ENCODE measurements at regions not wholly inside any gene's neighbourhood (a gene's known extent, or its start where the extent isn't known, plus 50 kb on each side); places are given as distances from the start of the nearest gene placed in this dataset.

GRCh38 chr18:28777756-28778155 lies 600.8 kb upstream of the CDH2 start:
- intact Hi-C loops (cut with DNase I; ENCODE audit: low total_unique reads): no loop called here
- WGBS, 2 donors: 73 to 75% methylated on average over 1 of the region's 1 CpG
- no peak overlapping the region for H3K4me3 ChIP-seq (ENCODE audit: low read depth, poor library complexity, severe bottlenecking)
- TF ChIP-seq POLR2A (IDR thresholded peaks at IDR 0.05) (no peak), CTCF (IDR thresholded peaks at IDR 0.05) (no peak)
- no peak for DNase-seq (ENCODE audit: low spot score in 2 of 2)

DNA sequence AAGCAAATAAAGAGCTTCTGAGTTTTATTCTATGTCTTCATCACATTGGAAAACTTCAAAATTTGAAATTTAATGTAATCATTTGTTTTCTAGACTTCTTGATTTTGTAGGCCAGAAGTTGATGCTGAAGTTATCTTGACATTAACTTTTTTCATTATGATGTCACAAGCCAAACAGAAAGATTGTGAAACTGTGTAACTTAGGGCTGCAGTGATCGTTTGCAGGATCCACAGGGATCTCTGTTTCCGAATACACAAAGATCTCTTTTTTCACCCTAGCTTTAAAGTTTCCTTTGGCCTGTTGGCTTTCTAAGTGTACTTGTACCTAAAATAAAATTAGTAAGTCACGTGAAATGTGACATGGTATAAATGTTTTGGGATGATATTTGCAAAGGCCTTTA lies 594.9 kb upstream of the CDH2 start:
- DNase-seq (ENCODE audit: low spot score in 2 of 2): no peak
- intact Hi-C loops (cut with DNase I; ENCODE audit: low total_unique reads): no loop called here
- TF ChIP-seq POLR2A (IDR thresholded peaks at IDR 0.05) (no peak), CTCF (IDR thresholded peaks at IDR 0.05) (no peak)
- H3K4me3 ChIP-seq (ENCODE audit: low read depth, poor library complexity, severe bottlenecking): no peak overlapping the region
- 73 to 80% methylated on average over 3 of the region's 3 CpGs for whole genome bisulfite sequencing, 2 donors

DNA sequence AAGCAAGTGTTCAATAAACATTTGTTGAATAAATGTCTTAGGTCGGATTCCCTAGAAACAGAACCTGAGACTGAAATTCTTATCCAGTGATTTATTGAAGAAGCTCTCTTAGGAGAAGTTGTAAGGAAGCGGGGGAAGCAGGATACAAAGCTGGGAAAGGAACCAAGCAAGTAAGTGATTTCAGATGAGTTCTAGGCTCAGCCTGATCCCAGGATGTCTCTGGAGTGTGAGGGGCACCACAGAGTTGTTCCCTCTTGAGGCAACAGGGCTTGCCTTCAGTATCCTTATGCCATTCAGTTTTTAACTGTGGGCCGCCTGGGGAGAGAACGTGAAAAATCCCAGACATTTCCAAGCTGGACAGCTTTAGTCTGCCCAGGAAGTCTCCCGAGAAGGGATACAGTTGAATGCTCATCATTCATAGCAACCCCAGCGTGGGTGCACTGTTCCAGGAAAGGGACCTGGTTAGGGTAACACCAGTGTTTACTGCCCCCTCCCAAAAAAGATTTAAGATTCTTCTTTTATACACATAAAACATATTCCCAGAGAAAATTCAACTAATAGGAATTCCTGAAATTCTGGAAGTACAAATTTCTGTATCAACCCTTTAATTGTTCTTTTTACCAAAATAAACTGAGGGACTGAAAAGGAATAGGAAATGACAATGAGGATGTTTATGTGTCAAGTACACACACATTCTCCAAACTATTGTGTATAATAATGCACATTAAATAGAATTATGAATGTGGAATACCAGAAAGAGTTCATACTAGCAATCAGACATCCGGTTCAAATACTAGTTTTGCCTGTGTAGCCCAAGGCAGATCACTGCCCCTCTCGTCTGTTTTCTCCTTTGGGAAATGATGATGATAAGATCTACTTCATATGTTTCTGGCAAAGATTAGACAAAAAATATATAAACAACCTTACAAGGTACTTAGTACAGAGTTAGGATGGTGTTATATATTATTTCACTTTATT lies 592.1 kb upstream of the CDH2 start:
- intact Hi-C loops (cut with DNase I; ENCODE audit: low total_unique reads): no loop called here
- no peak for TF ChIP-seq CTCF (IDR thresholded peaks at IDR 0.05)
- no peak for TF ChIP-seq POLR2A (IDR thresholded peaks at IDR 0.05)
- no peak for DNase-seq (ENCODE audit: low spot score in 2 of 2)
- no peak overlapping the region for H3K4me3 ChIP-seq (ENCODE audit: low read depth, poor library complexity, severe bottlenecking)
- 55 to 64% methylated on average over 8 of the region's 8 CpGs for WGBS, 2 donors

- intact Hi-C loops (cut with DNase I; ENCODE audit: low total_unique reads): no loop called here
- 82 to 84% methylated on average over 2 of the region's 2 CpGs for WGBS, 2 donors
- H3K4me3 ChIP-seq (ENCODE audit: low read depth, poor library complexity, severe bottlenecking): no peak overlapping the region
- DNase-seq (ENCODE audit: low spot score in 2 of 2): no peak
- TF ChIP-seq POLR2A (IDR thresholded peaks at IDR 0.05): no peak
- no peak for TF ChIP-seq CTCF (IDR thresholded peaks at IDR 0.05)
Observed at GRCh38 chr18:28767727-28768211, 590.8 kb upstream of the CDH2 start.

GRCh38 chr18:28767201-28767600 lies 590.3 kb upstream of the CDH2 start:
- DNase-seq (ENCODE audit: low spot score in 2 of 2): no peak
- no peak overlapping the region for H3K4me3 ChIP-seq (ENCODE audit: low read depth, poor library complexity, severe bottlenecking)
- TF ChIP-seq CTCF (IDR thresholded peaks at IDR 0.05) (no peak), POLR2A (IDR thresholded peaks at IDR 0.05) (no peak)
- WGBS, 2 donors: 98 to 100% methylated on average over 1 of the region's 1 CpG
- intact Hi-C loops (cut with DNase I; ENCODE audit: low total_unique reads): no loop called here

Data from lower leg skin (tissue), 4 donors.